NOMO-1 (cell line): ENCODE measurements at regions not wholly inside any gene's neighbourhood (a gene's known extent, or its start where the extent isn't known, plus 50 kb on each side); places are given as distances from the start of the nearest gene placed in this dataset.

Experiments
- DNase-seq, 2 experiments: peaks; one replicate each; lab custom pipeline; 2025; ENCODE audit not compliant: unreplicated experiment in 2 of 2; lab: John Stamatoyannopoulos, UW

- DNase-seq: no peak
Measured at GRCh38 chr20:57761413-57761734, 51.6 kb upstream of the PMEPA1 start.

- DNase-seq: no peak
Measured at GRCh38 chr20:57760698-57761412, 51.0 kb upstream of the PMEPA1 start.

GRCh38 chr20:57759724-57760123 is 49.9 kb upstream of the PMEPA1 start:
- no peak for DNase-seq
